ENCODE measurements at regions not wholly inside any gene's neighbourhood (a gene's known extent, or its start where the extent isn't known, plus 50 kb on each side); places are given as distances from the start of the nearest gene placed in this dataset.

DNA sequence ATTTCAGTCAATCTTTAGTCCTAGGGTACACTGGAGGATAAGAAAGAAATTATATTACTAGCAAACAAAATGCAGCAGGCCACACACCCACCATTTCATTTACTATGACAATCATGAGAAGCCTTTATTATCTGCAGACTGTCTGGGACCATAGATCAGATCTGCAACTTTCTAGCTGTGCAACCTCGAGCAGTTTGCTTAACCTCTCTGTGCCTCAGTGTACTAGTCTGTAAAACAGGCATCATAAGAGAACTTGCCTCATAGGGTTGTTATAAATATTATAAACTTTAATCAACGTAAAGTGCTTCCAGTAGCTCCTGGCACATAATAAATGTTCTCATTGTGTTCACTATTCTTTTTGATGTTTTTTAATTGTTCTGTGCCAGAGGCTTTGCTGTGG, 128.2 kb upstream of the C1QTNF7 start:
- no peak overlapping the region for H3K4me3 Mint-ChIP-seq (ENCODE audit: unreplicated experiment)
- peaks cover 1% of the 10 kb centered on the region for H3K27me3 Mint-ChIP-seq (ENCODE audit: unreplicated experiment)
- H3K36me3 Mint-ChIP-seq (ENCODE audit: unreplicated experiment), result no peaks in the 10 kb centered on the region
- no peak overlapping the region for H3K27ac Mint-ChIP-seq (ENCODE audit: unreplicated experiment)
- no peaks in the 10 kb centered on the region for H3K4me1 Mint-ChIP-seq (ENCODE audit: low read depth, unreplicated experiment)
- TF ChIP-seq, protein P1, sequence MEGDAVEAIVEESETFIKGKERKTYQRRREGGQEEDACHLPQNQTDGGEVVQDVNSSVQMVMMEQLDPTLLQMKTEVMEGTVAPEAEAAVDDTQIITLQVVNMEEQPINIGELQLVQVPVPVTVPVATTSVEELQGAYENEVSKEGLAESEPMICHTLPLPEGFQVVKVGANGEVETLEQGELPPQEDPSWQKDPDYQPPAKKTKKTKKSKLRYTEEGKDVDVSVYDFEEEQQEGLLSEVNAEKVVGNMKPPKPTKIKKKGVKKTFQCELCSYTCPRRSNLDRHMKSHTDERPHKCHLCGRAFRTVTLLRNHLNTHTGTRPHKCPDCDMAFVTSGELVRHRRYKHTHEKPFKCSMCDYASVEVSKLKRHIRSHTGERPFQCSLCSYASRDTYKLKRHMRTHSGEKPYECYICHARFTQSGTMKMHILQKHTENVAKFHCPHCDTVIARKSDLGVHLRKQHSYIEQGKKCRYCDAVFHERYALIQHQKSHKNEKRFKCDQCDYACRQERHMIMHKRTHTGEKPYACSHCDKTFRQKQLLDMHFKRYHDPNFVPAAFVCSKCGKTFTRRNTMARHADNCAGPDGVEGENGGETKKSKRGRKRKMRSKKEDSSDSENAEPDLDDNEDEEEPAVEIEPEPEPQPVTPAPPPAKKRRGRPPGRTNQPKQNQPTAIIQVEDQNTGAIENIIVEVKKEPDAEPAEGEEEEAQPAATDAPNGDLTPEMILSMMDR (IDR thresholded peaks at IDR 0.05; ENCODE audit: partially characterized antibody, unreplicated experiment), result no peak
- no peak for DNase-seq
- peaks cover 1% of the 10 kb centered on the region for H3K9me3 Mint-ChIP-seq (ENCODE audit: unreplicated experiment)

DNA sequence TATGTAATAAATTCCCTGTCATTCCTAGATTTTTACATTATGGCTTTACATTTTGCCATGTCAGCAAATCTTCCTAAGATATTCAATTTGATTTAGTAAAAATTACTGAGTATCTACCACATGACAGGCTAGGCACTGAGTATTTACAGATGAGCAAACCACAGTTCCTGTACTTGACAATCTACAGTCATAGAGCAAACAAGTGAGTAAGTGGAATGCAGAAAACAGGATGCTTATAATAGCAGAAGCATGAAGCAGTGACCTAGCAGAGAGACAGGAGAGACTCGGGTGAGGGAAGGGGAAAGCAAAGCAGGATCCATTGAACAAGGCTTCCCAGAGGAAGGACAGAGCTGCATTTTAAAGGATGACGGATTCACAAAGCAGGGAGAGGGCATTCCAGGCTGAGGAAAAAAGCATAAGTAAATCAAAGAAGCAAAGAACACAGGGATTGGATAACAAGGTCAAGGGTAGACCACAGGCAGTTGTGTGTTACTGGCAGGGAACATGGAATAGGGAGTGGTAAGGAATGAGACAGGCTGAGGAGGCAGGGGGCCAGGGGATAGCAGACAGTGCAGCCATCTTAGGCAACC, 124.7 kb upstream of the C1QTNF7 start:
- H3K36me3 Mint-ChIP-seq (ENCODE audit: unreplicated experiment), result no peaks in the 10 kb centered on the region
- DNase-seq, result no peak
- TF ChIP-seq, protein P1 (IDR thresholded peaks at IDR 0.05; ENCODE audit: partially characterized antibody, unreplicated experiment), result no peak
- H3K4me3 Mint-ChIP-seq (ENCODE audit: unreplicated experiment), result no peak overlapping the region
- no peak overlapping the region for H3K27ac Mint-ChIP-seq (ENCODE audit: unreplicated experiment)
- H3K9me3 Mint-ChIP-seq (ENCODE audit: unreplicated experiment), result peaks cover 1% of the 10 kb centered on the region
- H3K4me1 Mint-ChIP-seq (ENCODE audit: low read depth, unreplicated experiment), result no peaks in the 10 kb centered on the region
- no peaks in the 10 kb centered on the region for H3K27me3 Mint-ChIP-seq (ENCODE audit: unreplicated experiment)

DNA sequence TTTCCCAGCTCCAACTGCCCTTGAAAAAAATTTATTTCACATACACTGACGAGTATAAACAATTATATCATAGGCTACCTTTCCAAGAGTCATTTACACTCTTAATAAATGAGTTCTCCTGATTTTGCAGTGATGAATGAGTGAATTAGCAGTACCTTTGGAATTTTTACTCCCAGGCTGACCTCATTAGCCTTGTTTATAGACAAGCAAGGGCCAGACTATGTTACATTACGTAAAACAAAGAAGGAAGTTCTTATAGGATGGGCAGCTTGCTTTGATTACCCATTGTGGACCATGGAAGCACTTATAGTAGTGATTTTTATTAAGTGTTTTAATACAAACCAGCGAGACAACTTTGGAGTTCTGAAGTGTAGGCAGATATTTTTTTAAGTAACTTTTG, 112.9 kb upstream of the C1QTNF7 start:
- Mint-ChIP-seq H3K27ac (ENCODE audit: unreplicated experiment) (no peak overlapping the region), H3K9me3 (ENCODE audit: unreplicated experiment) (no peaks in the 10 kb centered on the region), H3K36me3 (ENCODE audit: unreplicated experiment) (peaks cover 4% of the 10 kb centered on the region), H3K27me3 (ENCODE audit: unreplicated experiment) (no peaks in the 10 kb centered on the region), H3K4me1 (ENCODE audit: low read depth, unreplicated experiment) (no peaks in the 10 kb centered on the region), H3K4me3 (ENCODE audit: unreplicated experiment) (no peak overlapping the region)
- TF ChIP-seq, protein P1 (IDR thresholded peaks at IDR 0.05; ENCODE audit: partially characterized antibody, unreplicated experiment), result no peak
- DNase-seq, result no peak

DNA sequence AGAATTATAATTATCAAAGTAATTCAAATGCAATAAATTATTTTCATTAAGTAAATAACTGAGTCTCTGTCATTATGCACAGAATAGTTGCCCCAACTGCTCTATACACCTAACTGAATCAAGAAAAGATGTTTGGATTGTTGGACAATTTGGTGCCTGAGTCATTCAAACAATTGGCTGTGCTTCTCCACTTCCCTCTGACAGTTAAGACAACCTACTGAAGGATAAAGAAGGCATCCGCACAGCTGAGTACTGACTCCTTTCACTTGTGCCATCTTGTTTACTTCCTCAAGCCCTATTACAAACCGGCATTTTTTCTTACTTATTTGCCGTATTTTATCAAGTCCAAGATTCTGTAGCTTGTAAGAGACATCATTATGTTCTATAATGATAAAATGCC, 110.6 kb upstream of the C1QTNF7 start:
- TF ChIP-seq, protein P1 (IDR thresholded peaks at IDR 0.05; ENCODE audit: partially characterized antibody, unreplicated experiment), result no peak
- no peaks in the 10 kb centered on the region for H3K4me1 Mint-ChIP-seq (ENCODE audit: low read depth, unreplicated experiment)
- no peak overlapping the region for H3K4me3 Mint-ChIP-seq (ENCODE audit: unreplicated experiment)
- H3K36me3 Mint-ChIP-seq (ENCODE audit: unreplicated experiment), result no peaks in the 10 kb centered on the region
- no peak overlapping the region for H3K27ac Mint-ChIP-seq (ENCODE audit: unreplicated experiment)
- H3K9me3 Mint-ChIP-seq (ENCODE audit: unreplicated experiment), result no peaks in the 10 kb centered on the region
- no peak for DNase-seq
- no peaks in the 10 kb centered on the region for H3K27me3 Mint-ChIP-seq (ENCODE audit: unreplicated experiment)

DNA sequence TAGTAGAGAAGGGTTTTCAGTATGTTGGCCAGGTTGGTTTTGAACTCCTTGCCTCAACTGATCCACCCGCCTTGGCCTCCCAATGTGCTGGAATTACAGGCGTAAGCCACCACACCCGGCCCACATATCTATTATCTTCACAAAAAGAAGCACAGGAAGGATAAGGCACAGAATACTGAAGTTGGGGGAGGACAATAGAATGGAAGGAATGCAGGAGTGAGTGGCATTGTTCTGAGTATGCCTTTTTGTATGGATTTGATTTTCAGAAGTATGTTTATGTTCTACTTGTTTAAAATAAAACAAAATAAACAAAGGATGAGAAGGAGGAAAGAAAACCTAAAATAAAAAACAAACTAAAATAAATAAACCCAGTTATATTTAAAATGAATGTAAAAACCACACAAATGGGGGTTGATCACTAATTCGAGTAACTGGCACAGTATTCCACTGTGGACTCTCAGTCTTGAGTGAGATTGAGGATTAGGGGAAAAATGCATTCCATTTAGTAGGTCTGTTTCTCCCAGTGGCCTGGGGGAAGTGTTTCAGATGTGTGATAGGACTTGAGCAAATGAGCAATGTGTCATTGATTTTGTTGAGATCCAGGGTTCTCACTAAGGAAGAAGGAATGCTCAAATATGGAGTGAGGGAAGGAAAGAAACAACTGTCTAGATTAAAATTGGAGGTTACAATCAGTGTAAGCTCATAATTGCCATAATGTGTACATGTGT, 109.0 kb upstream of the C1QTNF7 start:
- no peak for DNase-seq
- no peak overlapping the region for H3K27ac Mint-ChIP-seq (ENCODE audit: unreplicated experiment)

More for the DNA sequence above, 109.0 kb upstream of the C1QTNF7 start:
- H3K36me3 Mint-ChIP-seq (ENCODE audit: unreplicated experiment), result no peaks in the 10 kb centered on the region
- no peaks in the 10 kb centered on the region for H3K4me1 Mint-ChIP-seq (ENCODE audit: low read depth, unreplicated experiment)
- no peak overlapping the region for H3K4me3 Mint-ChIP-seq (ENCODE audit: unreplicated experiment)
- TF ChIP-seq, protein P1 (IDR thresholded peaks at IDR 0.05; ENCODE audit: partially characterized antibody, unreplicated experiment), result no peak
- H3K27me3 Mint-ChIP-seq (ENCODE audit: unreplicated experiment), result no peaks in the 10 kb centered on the region
- no peaks in the 10 kb centered on the region for H3K9me3 Mint-ChIP-seq (ENCODE audit: unreplicated experiment)

Measured in glutamatergic neuron (in vitro differentiated cells).